IPS-18a (cell line): ENCODE measurements at regions not wholly inside any gene's neighbourhood (a gene's known extent, or its start where the extent isn't known, plus 50 kb on each side); places are given as distances from the start of the nearest gene placed in this dataset.

Experiments
- H3K27ac ChIP-seq: one replicate; pipeline ENCODE4 v1.5.1; 2013; ENCODE audit warnings: low read length
- H3K27me3 ChIP-seq: one replicate; pipeline ENCODE4 v1.6.1; 2013; ENCODE audit warnings: mild to moderate bottlenecking, low read length; ENCODE audit not compliant: control insufficient read depth, insufficient read depth
- H3K36me3 ChIP-seq: one replicate; pipeline ENCODE4 v1.6.1; 2013; ENCODE audit warnings: low read depth, low read length; ENCODE audit not compliant: control insufficient read depth
- H3K4me1 ChIP-seq: one replicate; pipeline ENCODE4 v1.6.1; 2013; ENCODE audit warnings: low read depth, low read length; ENCODE audit not compliant: control insufficient read depth
- H3K4me3 ChIP-seq: one replicate; pipeline ENCODE4 v1.5.1; 2013; ENCODE audit warnings: low read length
- H3K9ac ChIP-seq: one replicate; pipeline ENCODE4 v1.6.1; 2013; ENCODE audit warnings: mild to moderate bottlenecking, low read length, moderate library complexity
- H3K9me3 ChIP-seq: one replicate; pipeline ENCODE4 v1.6.1; 2013; ENCODE audit warnings: low read depth, low read length; ENCODE audit not compliant: control insufficient read depth

DNA sequence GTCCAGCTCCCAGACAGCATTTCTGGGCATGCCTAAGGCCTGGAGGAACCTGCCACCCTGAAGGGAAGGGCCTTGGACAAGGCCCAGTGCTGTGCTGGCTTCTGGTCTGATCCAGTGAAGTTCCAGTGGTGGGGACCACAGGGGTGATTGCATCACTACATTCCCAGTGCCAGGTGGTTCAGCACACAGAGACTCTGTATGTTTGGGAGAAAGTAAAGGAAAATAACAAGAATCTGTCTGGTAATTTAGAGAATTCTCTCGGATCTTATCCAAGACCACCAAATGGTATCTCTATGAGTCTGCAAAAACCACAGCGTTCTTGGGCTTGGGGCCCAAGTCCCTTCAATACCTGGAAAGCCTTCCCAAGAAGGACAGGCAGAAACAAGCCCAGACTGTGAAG, 131.8 kb upstream of the MAD2L1 start:
- H3K9me3 ChIP-seq: no peaks in the 10 kb centered on the region
- no peak overlapping the region for H3K4me3 ChIP-seq
- peaks cover 5% of the 10 kb centered on the region for H3K4me1 ChIP-seq
- H3K9ac ChIP-seq: no peak overlapping the region
- no peaks in the 10 kb centered on the region for H3K36me3 ChIP-seq
- no peaks in the 10 kb centered on the region for H3K27me3 ChIP-seq
- H3K27ac ChIP-seq: no peak overlapping the region

DNA sequence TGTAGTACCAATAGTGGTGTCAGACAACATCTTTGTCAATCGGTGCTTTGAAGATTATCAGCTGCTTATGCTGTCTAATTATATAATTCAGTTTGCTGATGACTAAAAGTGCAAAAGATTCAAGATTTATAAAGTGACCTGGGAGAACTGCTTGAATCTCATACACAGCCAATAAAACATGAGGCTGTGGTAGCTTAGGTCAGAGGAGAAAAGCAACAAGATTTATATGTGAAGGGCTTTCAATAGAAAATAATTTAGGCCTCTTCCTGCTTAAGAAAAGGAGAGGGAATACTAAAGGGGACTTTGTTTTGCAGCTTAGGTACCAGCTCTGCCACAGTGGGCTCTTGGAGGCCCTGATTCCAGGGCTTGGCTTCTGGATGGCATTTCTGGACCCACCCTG, 111.0 kb upstream of the MAD2L1 start:
- H3K27me3 ChIP-seq: no peaks in the 10 kb centered on the region
- no peaks in the 10 kb centered on the region for H3K36me3 ChIP-seq
- no peak overlapping the region for H3K27ac ChIP-seq
- H3K4me1 ChIP-seq: no peaks in the 10 kb centered on the region
- no peak overlapping the region for H3K4me3 ChIP-seq
- H3K9me3 ChIP-seq: no peaks in the 10 kb centered on the region
- no peak overlapping the region for H3K9ac ChIP-seq

DNA sequence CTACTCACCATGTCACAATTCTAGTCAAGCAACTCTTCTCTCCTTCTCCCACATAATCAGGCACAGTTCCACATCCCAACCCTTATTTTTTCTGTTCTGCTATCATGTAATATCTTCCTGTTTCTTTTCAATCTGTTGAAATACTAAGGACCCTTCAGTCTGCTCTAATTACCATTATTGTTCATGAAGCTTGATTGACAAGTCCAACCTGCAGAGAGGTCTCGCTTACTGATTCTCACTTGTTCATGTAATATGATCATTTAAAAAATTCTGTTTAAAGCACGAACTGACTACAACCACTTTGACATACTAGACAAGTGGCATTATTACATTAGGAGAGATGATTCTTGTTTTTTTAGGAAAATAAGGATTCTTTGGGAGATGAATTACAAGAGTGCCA, 108.6 kb upstream of the MAD2L1 start:
- no peak overlapping the region for H3K4me3 ChIP-seq
- H3K27me3 ChIP-seq: no peaks in the 10 kb centered on the region
- no peaks in the 10 kb centered on the region for H3K9me3 ChIP-seq
- no peaks in the 10 kb centered on the region for H3K4me1 ChIP-seq
- no peak overlapping the region for H3K9ac ChIP-seq
- no peaks in the 10 kb centered on the region for H3K36me3 ChIP-seq
- H3K27ac ChIP-seq: no peak overlapping the region

DNA sequence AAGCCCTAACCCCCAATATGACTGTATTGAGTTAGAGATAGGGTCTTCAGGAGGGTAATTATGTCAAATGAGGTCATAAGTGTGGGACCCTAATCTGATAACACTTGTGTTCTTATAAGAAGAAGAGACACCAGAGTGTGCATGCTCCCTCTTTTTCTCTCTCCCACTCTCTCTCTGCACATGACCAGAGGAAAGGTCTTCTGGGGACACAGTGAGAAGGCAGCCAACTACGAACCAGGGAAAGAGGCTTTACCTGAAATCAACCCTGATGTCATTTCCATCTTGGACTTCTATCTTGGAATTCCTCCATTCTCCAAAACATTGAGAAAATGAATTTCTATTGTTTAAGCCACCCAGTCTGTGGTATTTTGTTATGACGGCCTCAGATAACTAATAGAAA, 97.2 kb upstream of the MAD2L1 start:
- Histone ChIP-seq H3K27ac (no peak overlapping the region), H3K27me3 (no peaks in the 10 kb centered on the region), H3K4me3 (no peak overlapping the region), H3K4me1 (peaks cover 6% of the 10 kb centered on the region), H3K9me3 (no peaks in the 10 kb centered on the region), H3K36me3 (no peaks in the 10 kb centered on the region), H3K9ac (no peak overlapping the region)

DNA sequence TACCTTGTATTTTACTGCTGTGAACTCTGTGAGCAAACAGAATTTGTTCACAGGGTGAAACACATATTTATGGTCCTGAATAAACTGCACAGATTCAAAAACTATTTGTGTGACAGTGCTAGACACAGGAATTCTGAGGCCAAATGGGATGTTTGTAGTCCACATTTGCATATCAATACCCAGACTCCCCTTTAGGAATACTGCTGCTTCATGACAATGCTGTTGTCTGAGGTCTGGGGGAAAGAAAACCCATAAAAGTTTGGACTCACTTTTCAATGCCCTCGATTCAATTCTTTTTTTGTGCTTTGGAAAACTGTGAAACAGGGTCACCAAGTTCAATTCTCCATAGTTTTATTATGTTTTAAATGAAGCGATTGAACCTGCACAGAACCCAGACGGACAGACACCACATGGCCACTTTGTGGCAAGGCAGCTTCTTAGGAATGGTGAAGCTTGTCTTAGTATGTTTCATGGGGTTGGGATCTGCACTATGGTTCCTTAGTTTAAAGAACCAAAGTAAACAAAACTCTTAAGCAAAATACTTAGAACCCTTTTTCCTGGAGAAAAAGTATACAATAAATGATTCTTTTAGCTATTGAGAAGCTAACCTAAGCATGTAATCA, 92.3 kb upstream of the MAD2L1 start:
- no peak overlapping the region for H3K9ac ChIP-seq
- no peak overlapping the region for H3K4me3 ChIP-seq
- H3K4me1 ChIP-seq: peaks cover 9% of the 10 kb centered on the region
- no peaks in the 10 kb centered on the region for H3K9me3 ChIP-seq
- H3K36me3 ChIP-seq: no peaks in the 10 kb centered on the region
- no peaks in the 10 kb centered on the region for H3K27me3 ChIP-seq
- no peak overlapping the region for H3K27ac ChIP-seq

DNA sequence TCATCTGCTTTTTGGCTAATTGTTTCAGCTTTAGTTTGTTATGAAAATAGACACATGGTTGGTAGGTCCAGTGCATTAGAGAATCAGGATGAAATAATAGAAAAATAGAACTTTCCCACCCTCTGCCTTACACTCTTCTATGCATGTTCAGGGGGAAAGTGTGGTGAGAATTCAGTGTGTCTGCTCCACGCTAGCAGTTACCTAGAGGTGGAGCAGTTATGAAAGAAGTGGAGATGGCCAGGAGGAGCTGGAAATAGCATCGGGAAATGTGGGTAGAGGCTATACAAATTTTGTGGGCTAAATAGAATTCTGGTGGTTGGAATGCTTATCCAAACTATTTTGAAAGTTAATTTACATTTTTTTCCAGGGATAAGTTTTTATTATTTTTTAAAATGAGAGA, 91.4 kb upstream of the MAD2L1 start:
- no peak overlapping the region for H3K4me3 ChIP-seq
- H3K4me1 ChIP-seq: peaks cover 9% of the 10 kb centered on the region
- H3K9ac ChIP-seq: no peak overlapping the region
- no peaks in the 10 kb centered on the region for H3K36me3 ChIP-seq
- no peaks in the 10 kb centered on the region for H3K9me3 ChIP-seq
- H3K27ac ChIP-seq: no peak overlapping the region
- H3K27me3 ChIP-seq: no peaks in the 10 kb centered on the region

DNA sequence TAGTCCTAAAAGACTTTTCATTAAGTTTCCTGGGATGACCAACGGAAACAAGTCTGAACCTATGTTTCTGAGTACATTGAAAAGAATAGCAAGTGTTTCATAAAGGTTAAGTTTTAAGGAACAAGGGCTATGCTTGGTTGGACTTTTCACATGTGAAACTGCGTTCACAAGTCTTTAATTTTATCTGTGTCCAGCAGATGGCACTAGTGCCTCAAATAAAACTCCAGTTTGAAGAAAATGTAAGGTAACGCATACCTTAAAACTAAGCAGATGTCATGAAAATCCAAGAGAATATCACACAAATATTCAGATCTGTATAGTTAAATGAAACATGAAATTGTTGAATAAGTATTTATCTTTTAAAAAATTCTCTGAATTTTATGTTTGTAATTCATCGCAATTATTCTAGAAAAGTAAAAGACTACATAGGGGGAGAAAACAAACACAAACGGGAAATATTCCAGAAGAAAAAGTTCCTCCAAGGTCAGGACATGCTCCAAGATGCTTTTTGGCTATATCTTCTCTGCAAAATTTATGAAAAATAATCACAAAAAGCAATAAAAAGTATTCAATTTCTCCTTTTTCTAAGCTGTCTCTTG, 89.6 kb upstream of the MAD2L1 start:
- H3K27ac ChIP-seq: no peak overlapping the region
- no peaks in the 10 kb centered on the region for H3K9me3 ChIP-seq
- H3K4me1 ChIP-seq: peaks cover 9% of the 10 kb centered on the region
- H3K36me3 ChIP-seq: no peaks in the 10 kb centered on the region
- no peak overlapping the region for H3K4me3 ChIP-seq
- H3K27me3 ChIP-seq: no peaks in the 10 kb centered on the region
- no peak overlapping the region for H3K9ac ChIP-seq

DNA sequence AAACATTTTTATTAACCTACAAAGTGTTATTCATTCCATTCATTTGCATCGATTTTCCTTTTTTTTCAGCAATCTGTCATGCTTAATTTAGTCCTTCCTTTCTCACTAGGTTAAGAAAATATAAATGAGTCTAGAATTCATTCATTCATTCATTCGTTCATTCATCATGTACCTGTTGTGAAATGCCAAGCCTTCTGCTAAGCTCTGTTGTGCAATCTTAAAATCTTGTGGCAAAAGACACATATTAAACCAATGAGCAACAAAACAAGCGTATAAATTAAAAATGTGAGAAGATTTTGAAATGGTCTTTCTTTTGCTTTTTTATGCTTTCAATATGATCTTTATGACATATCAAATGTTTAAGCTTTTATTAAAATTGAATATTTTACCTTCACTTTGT, 88.6 kb upstream of the MAD2L1 start:
- Histone ChIP-seq H3K27ac (no peak overlapping the region), H3K9me3 (no peaks in the 10 kb centered on the region), H3K9ac (no peak overlapping the region), H3K36me3 (no peaks in the 10 kb centered on the region), H3K4me1 (peaks cover 9% of the 10 kb centered on the region), H3K4me3 (no peak overlapping the region), H3K27me3 (no peaks in the 10 kb centered on the region)

DNA sequence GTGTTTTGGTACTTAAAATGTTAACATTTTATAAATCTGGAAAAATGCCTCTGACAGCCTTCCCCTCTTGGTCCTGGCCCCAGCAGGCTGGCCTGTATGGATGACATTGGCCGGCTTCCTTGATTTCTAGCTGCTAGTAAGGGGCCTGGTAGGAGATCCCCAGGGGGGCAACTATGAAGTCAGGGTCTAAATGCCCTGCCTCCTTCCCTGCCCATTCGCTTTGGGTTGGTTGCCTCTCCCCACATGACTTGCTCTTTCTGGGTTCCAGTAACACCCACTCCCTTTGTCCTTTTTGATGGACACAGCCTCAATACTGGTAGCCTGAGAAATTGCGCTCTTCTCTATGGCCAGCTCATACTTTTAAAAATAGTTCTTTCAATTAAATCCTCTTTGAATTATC, 78.0 kb upstream of the MAD2L1 start:
- Histone ChIP-seq H3K4me1 (no peaks in the 10 kb centered on the region), H3K27ac (no peak overlapping the region), H3K9ac (no peak overlapping the region), H3K9me3 (no peaks in the 10 kb centered on the region), H3K4me3 (no peak overlapping the region), H3K27me3 (no peaks in the 10 kb centered on the region), H3K36me3 (no peaks in the 10 kb centered on the region)

DNA sequence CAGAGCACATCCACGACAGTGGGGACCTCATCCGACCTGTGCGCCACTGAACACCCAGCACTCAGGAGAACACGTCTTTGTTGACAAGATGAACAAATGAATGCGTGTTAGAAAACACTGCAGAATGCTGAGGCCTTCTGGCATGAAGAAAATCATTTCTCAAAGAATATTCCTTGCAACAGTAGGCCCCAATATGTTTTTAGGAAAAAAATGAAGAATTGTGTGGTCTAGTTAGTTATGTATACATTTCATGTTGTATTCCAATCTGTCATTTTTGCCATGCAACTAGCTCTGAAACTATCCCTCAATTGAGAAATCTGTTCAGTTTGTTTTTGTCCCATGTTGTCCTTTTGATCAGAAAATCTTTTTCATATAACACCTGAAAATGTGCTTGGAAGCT, 77.4 kb upstream of the MAD2L1 start:
- Histone ChIP-seq H3K4me1 (no peaks in the 10 kb centered on the region), H3K36me3 (no peaks in the 10 kb centered on the region), H3K9me3 (no peaks in the 10 kb centered on the region)

DNA sequence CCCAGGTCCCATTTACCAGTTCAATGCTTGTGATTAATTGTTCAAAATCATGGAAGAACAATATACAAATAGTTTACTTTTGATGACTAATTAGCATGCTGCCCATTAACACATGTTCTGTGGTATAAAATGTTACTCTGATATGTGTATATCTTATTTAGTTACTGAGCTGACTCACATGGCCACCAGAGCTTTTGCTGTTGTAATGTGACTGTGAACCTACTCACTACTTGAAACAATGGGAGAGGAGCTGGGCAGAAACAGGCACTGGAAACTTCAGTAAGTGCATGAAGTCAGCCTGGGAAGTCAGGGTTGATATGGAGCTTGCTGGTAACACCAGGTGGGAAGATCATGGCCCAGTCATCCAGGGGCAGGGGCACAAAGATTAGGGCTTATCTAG, 72.7 kb upstream of the MAD2L1 start:
- no peak overlapping the region for H3K27ac ChIP-seq
- H3K9me3 ChIP-seq: no peaks in the 10 kb centered on the region
- no peak overlapping the region for H3K9ac ChIP-seq
- no peaks in the 10 kb centered on the region for H3K4me1 ChIP-seq
- no peaks in the 10 kb centered on the region for H3K36me3 ChIP-seq
- no peaks in the 10 kb centered on the region for H3K27me3 ChIP-seq
- H3K4me3 ChIP-seq: no peak overlapping the region

More for the DNA sequence above, 77.4 kb upstream of the MAD2L1 start:
- Histone ChIP-seq H3K27ac (no peak overlapping the region), H3K9ac (no peak overlapping the region), H3K27me3 (no peaks in the 10 kb centered on the region), H3K4me3 (no peak overlapping the region)

DNA sequence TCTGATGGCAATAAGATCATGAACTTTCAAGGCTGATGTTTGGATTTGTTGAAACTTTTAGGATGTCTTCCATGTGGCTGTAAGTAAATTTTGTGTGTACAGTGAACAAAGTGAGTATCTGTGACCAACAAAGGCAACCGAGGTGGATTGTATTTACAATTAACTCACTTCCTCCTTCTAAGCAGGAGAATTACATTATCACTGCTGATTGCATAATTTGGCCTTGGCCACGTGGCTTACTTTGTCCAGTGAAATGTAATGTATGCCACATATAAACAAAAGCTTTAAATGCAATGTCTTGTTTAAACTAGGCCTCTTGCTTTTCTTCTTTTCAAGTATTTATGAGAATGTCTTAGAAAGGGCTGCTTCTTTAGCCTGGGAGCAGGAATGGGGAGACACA, 66.3 kb upstream of the MAD2L1 start:
- Histone ChIP-seq H3K9ac (no peak overlapping the region), H3K4me1 (no peaks in the 10 kb centered on the region), H3K36me3 (no peaks in the 10 kb centered on the region), H3K27ac (no peak overlapping the region), H3K4me3 (no peak overlapping the region), H3K27me3 (no peaks in the 10 kb centered on the region), H3K9me3 (no peaks in the 10 kb centered on the region)
